ENCODE measurements at regions not wholly inside any gene's neighbourhood (a gene's known extent, or its start where the extent isn't known, plus 50 kb on each side); places are given as distances from the start of the nearest gene placed in this dataset.
"Not testable (repeated sequence)": the region's sequence is repeated elsewhere in the genome, so short reads cannot be mapped to it uniquely, and the experiment has no call there.

- no peak for DNase-seq
- no peaks in the 10 kb centered on the region for H3K4me1 ChIP-seq
- no peaks in the 10 kb centered on the region for H3K9me3 ChIP-seq
- H3K4me3 ChIP-seq: no peak overlapping the region
- no peaks in the 10 kb centered on the region for H3K36me3 ChIP-seq
- intact Hi-C loops (cut with DNase I): no loop called here
- H3K27me3 ChIP-seq: no peaks in the 10 kb centered on the region
- 71 to 79% methylated on average over 3 to 4 of the region's 12 CpGs for WGBS, 2 donors
- no peak overlapping the region for H3K27ac ChIP-seq
- no peak for TF ChIP-seq POLR2A (IDR thresholded peaks at IDR 0.05)
- no peak for TF ChIP-seq CTCF (IDR thresholded peaks at IDR 0.05)
Measured at GRCh38 chr13:65784088-65784816, 1445.9 kb downstream of the PCDH9 start.

- TF ChIP-seq POLR2A (IDR thresholded peaks at IDR 0.05) (no peak), CTCF (IDR thresholded peaks at IDR 0.05) (no peak)
- intact Hi-C loops (cut with DNase I): no loop called here
- Histone ChIP-seq H3K36me3 (no peaks in the 10 kb centered on the region), H3K4me3 (no peak overlapping the region), H3K27ac (no peak overlapping the region), H3K4me1 (no peaks in the 10 kb centered on the region), H3K9me3 (no peaks in the 10 kb centered on the region), H3K27me3 (no peaks in the 10 kb centered on the region)
- WGBS, 2 donors: 100% methylated on average over 1 of the region's 6 CpGs; no CpG with 5 or more reads in 1 of the 2 donors
- no peak for DNase-seq
Measured at GRCh38 chr13:65783383-65783782, 1446.8 kb downstream of the PCDH9 start.

GRCh38 chr13:65771704-65772313, 1458.3 kb downstream of the PCDH9 start:
- H3K27ac ChIP-seq; DNase-seq; H3K36me3 ChIP-seq; intact Hi-C loops (cut with DNase I); H3K4me1 ChIP-seq; H3K4me3 ChIP-seq; H3K27me3 ChIP-seq: not testable (repeated sequence)
- 67% methylated on average over 6 of the region's 6 CpGs for WGBS, 2 donors
- peaks cover 0 to 16% (median 13%) of the 10 kb centered on the region in 3 donors for H3K9me3 ChIP-seq

- Histone ChIP-seq H3K4me3 (no peak overlapping the region), H3K9me3 (peaks cover 0 to 16% (median 13%) of the 10 kb centered on the region in 3 donors), H3K27me3 (no peaks in the 10 kb centered on the region), H3K36me3 (no peaks in the 10 kb centered on the region), H3K4me1 (no peaks in the 10 kb centered on the region), H3K27ac (no peak overlapping the region)
- WGBS, 2 donors: 74 to 79% methylated on average over 6 of the region's 6 CpGs
- TF ChIP-seq POLR2A (IDR thresholded peaks at IDR 0.05): no peak
- no peak for TF ChIP-seq CTCF (IDR thresholded peaks at IDR 0.05)
- intact Hi-C loops (cut with DNase I): no loop called here
- DNase-seq: no peak
Measured at GRCh38 chr13:65768545-65768944, 1461.6 kb downstream of the PCDH9 start.

- intact Hi-C loops (cut with DNase I): no loop called here
- Histone ChIP-seq H3K4me1 (no peaks in the 10 kb centered on the region), H3K27ac (no peak overlapping the region), H3K36me3 (no peaks in the 10 kb centered on the region), H3K9me3 (peaks cover 0 to 10% (median under 1%) of the 10 kb centered on the region in 3 donors), H3K27me3 (no peaks in the 10 kb centered on the region), H3K4me3 (no peak overlapping the region)
- 66% methylated on average over 3 to 4 of the region's 4 CpGs for whole genome bisulfite sequencing, 2 donors
- no peak for TF ChIP-seq CTCF (IDR thresholded peaks at IDR 0.05)
- TF ChIP-seq POLR2A (IDR thresholded peaks at IDR 0.05): no peak
- DNase-seq: no peak
Measured at GRCh38 chr13:65763811-65764210, 1466.3 kb downstream of the PCDH9 start.
